ENCODE measurements at regions not wholly inside any gene's neighbourhood (a gene's known extent, or its start where the extent isn't known, plus 50 kb on each side); places are given as distances from the start of the nearest gene placed in this dataset.

- no peak for TF ChIP-seq TAF1 (IDR thresholded peaks at IDR 0.05; ENCODE audit: borderline replicate concordance, insufficient read depth, low read length)
- no peak for TF ChIP-seq POLR2AphosphoS5 (IDR thresholded peaks at IDR 0.05; ENCODE audit: low read depth, low read length)
- TF ChIP-seq REST (IDR thresholded peaks at IDR 0.05; ENCODE audit: insufficient read depth in 1 of 2, low read depth in 2 of 2, low read length in 2 of 2), result no peak
- TF ChIP-seq SIN3A (IDR thresholded peaks at IDR 0.05; ENCODE audit: borderline replicate concordance, insufficient read depth, low read length), result no peak
- TF ChIP-seq FOXP2 (optimal IDR thresholded peaks at IDR 0.05; ENCODE audit: borderline replicate concordance, extremely low read depth, extremely low read length, insufficient read depth), result no peak
Observed at GRCh38 chr1:171427852-171428471, 57.4 kb upstream of the PRRC2C start.

Data from PFSK-1 (cell line).